GM11168 (cell line): ENCODE measurements at regions not wholly inside any gene's neighbourhood (a gene's known extent, or its start where the extent isn't known, plus 50 kb on each side); places are given as distances from the start of the nearest gene placed in this dataset.
"Not testable (repeated sequence)": the region's sequence is repeated elsewhere in the genome, so short reads cannot be mapped to it uniquely, and the experiment has no call there.

Experiments
- in situ Hi-C: fragments of 300-500 bp; cut with MboI; formaldehyde crosslinking; loops from one replicate; pipeline ENCODE4 v1.12.0; 2022; ENCODE audit warnings: low sequenced_read_pairs; ENCODE audit not compliant: unreplicated experiment

GRCh38 chr13:33542309-33543088, 256.9 kb upstream of the STARD13 start:
- in situ Hi-C loops = loop anchor here (10.0 to 25.0 kb wide), 2 partner anchors 182 to 955 kb away; partner anchors contain the start of gene PDS5B

GRCh38 chr13:33543089-33543459, 257.5 kb upstream of the STARD13 start:
- in situ Hi-C loops = loop anchor here (10.0 to 25.0 kb wide), 2 partner anchors 182 to 956 kb away; partner anchors contain the start of gene PDS5B

GRCh38 chr13:33543631-33544265, 258.2 kb upstream of the STARD13 start:
- in situ Hi-C loops = loop anchor here (10.0 to 25.0 kb wide), 2 partner anchors 181 to 956 kb away; partner anchors contain the start of gene PDS5B

GRCh38 chr13:33544308-33544707, 258.8 kb upstream of the STARD13 start:
- in situ Hi-C loops = loop anchor here (10.0 to 25.0 kb wide), 2 partner anchors 180 to 957 kb away; partner anchors contain the start of gene PDS5B

- in situ Hi-C loops = loop anchor here (10.0 to 25.0 kb wide), 2 partner anchors 179 to 958 kb away; partner anchors contain the start of gene PDS5B
These were observed 259.9 kb upstream of the STARD13 start for GRCh38 chr13:33545492-33545891.

- in situ Hi-C loops = loop anchor here (10.0 to 25.0 kb wide), 2 partner anchors 178 to 960 kb away; partner anchors contain the start of gene PDS5B
These were observed 261.5 kb upstream of the STARD13 start for GRCh38 chr13:33547035-33547434.

- in situ Hi-C loops = loop anchor here (10.0 to 25.0 kb wide), 2 partner anchors 177 to 961 kb away; partner anchors contain the start of gene PDS5B
These were observed 262.5 kb upstream of the STARD13 start for GRCh38 chr13:33548069-33548468.

GRCh38 chr13:33550276-33550675, 264.7 kb upstream of the STARD13 start:
- in situ Hi-C loops = no loop called here

- in situ Hi-C loops = no loop called here
These were observed 265.3 kb upstream of the STARD13 start for GRCh38 chr13:33550885-33551284.

GRCh38 chr13:33554919-33555791, 262.8 kb upstream of the RFC3 start:
- in situ Hi-C loops = no loop called here

- in situ Hi-C loops = no loop called here
These were observed 261.1 kb upstream of the RFC3 start for GRCh38 chr13:33556828-33557227.

GRCh38 chr13:33560726-33561125, 257.2 kb upstream of the RFC3 start:
- in situ Hi-C loops = no loop called here

- in situ Hi-C loops = no loop called here
These were observed 256.3 kb upstream of the RFC3 start for GRCh38 chr13:33561627-33562026.

GRCh38 chr13:33571618-33572017, 246.3 kb upstream of the RFC3 start:
- in situ Hi-C loops = no loop called here

GRCh38 chr13:33572322-33572721, 245.6 kb upstream of the RFC3 start:
- in situ Hi-C loops = not testable (repeated sequence)

- in situ Hi-C loops = no loop called here
These were observed 242.6 kb upstream of the RFC3 start for GRCh38 chr13:33575378-33575777.

GRCh38 chr13:33577007-33577406, 240.9 kb upstream of the RFC3 start:
- in situ Hi-C loops = no loop called here

- in situ Hi-C loops = no loop called here
These were observed 239.2 kb upstream of the RFC3 start for GRCh38 chr13:33578786-33579185.

- in situ Hi-C loops = no loop called here
These were observed 235.8 kb upstream of the RFC3 start for GRCh38 chr13:33582121-33582520.

GRCh38 chr13:33583398-33583797, 234.6 kb upstream of the RFC3 start:
- in situ Hi-C loops = no loop called here
